Prostate gland (tissue), 2 donors: ENCODE measurements at regions not wholly inside any gene's neighbourhood (a gene's known extent, or its start where the extent isn't known, plus 50 kb on each side); places are given as distances from the start of the nearest gene placed in this dataset.

Experiments used
- POLR2A ChIP-seq: fragments of 450-650 bp; IDR thresholded peaks from one replicate; pipeline ENCODE4 v1.6.1; 2016; ENCODE audit warnings: antibody characterized with exemption, mild to moderate bottlenecking
- TF ChIP-seq, protein P1 (sequence below), 4 experiments: fragments of 200-600 bp in 2 of 4; fragments of 450-650 bp in 2 of 4; sonication (generic) in 2 of 4; IDR thresholded peaks; 1 replicate in 3 of 4; 2 replicates in 1 of 4; pipeline ENCODE4 v1.5.1; 2016 to 2019; ENCODE audit warnings: antibody characterized with exemption in 4 of 4, mild to moderate bottlenecking in 2 of 4, moderate library complexity in 2 of 4

DNA sequence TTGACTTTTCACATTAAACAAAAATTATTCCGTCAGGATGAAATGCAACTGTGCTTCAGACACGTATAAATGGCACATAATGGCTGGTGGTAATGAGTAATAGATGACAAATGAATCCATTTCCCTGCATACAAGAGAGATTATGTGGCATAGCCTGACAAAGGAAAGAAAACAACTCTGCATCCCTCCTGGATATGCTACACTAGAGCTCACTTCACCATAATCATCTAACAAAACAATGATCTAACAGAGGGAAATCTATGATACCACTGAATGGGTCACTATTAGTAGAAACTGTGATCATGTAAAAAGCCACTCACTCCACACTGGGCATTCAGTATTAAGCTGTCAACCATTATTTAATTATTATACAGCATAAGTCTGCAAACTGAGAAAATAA lies 1498.4 kb downstream of the EFNB2 start:
- TF ChIP-seq POLR2A = no peak
- TF ChIP-seq, protein P1, sequence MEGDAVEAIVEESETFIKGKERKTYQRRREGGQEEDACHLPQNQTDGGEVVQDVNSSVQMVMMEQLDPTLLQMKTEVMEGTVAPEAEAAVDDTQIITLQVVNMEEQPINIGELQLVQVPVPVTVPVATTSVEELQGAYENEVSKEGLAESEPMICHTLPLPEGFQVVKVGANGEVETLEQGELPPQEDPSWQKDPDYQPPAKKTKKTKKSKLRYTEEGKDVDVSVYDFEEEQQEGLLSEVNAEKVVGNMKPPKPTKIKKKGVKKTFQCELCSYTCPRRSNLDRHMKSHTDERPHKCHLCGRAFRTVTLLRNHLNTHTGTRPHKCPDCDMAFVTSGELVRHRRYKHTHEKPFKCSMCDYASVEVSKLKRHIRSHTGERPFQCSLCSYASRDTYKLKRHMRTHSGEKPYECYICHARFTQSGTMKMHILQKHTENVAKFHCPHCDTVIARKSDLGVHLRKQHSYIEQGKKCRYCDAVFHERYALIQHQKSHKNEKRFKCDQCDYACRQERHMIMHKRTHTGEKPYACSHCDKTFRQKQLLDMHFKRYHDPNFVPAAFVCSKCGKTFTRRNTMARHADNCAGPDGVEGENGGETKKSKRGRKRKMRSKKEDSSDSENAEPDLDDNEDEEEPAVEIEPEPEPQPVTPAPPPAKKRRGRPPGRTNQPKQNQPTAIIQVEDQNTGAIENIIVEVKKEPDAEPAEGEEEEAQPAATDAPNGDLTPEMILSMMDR (IDR thresholded peaks at IDR 0.05) = no peak
